Stimulated activated CD4-positive, alpha-beta T cell treated with anti-CD3 and anti-CD28 coated beads, TNF-alpha, amount 100 ng/mL, for 1 hour (primary cell): ENCODE measurements at regions not wholly inside any gene's neighbourhood (a gene's known extent, or its start where the extent isn't known, plus 50 kb on each side); places are given as distances from the start of the nearest gene placed in this dataset.
"Not testable (repeated sequence)": the region's sequence is repeated elsewhere in the genome, so short reads cannot be mapped to it uniquely, and the experiment has no call there.

Experiments used
- DNase-seq, 3 donors: peaks; one replicate each; pipeline ENCODE4 v3.0.0-alpha.2; 2020; ENCODE audit warnings: low read depth in 3 of 3, low spot score in 1 of 3

DNA sequence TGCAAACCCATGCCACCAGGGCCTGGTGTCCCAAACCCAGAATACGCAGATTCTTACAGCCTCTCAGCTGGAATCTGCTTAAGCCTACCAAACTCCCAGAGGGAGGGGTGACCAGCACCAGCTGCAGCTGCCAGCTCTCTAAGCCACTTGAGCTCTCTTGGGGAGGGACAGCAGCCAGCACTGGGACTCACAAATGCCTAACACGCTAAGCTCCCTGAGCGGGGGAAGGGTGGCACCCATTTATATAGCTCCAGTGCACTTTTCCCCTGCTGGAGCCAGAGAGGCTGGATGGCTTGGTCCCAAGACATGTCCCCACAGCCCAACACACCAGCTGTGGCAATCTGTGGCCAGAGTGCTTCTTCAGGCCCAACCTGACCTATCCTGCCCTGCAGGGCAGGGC is 326.8 kb upstream of the NRG3 start:
- no peak for DNase-seq

DNA sequence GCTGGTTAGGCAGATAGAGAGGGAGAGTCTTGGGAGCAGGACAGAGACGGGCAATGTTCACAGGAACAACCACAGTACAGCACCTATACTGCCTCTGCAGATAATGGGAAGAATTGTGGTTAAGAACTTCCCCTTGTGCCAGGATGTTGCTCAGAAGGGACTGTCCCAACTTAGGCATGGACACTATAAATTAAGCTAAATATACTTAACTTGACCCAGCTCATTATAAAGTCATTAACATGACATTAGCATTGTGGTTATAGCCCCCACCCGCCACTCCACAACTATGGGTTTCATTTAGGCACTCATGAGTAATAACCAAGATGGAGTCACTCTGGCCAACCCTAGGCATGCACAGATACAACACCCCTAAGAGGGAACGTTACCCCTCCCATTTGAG is 310.9 kb upstream of the NRG3 start:
- DNase-seq = no peak

DNA sequence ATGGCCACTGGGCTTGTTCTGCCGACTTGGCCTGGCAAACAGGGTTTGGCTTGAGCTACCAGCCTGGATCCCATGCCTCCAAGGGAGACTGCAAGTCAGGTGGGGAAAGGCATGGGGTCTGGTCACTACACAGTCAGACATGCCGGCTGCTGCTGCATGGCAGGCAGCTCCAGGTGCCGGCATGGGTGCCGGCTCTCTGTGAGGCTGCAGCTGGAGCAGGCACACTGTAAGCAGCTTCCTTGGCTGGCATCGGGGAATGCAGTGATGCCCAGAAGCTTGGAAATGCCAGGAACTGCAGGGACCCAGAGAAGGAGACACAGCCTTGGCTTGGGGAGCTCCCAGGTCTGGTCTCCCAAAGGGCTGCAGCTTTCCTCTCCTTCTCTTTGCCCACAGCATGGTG is 305.5 kb upstream of the NRG3 start:
- no peak for DNase-seq

DNA sequence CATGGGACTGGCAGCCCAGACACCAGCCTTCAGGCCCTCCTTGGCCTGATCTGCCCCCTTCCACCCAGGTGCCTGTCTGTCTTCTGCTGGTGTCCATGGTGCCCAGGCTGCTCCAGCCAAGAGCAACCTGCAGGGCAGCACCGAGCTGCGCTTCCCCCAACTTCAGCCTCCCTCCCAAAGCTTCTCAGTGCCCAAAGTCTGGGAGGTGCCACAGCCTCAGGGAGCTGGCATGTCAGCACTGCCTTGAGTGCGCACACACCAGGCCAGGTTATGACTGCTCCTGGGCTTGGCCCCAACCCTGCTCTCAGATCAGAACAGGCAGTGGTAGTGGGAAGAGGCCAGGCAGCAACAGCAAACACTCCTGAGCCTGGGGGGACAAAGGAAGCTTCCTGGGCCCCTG is 304.6 kb upstream of the NRG3 start:
- no peak for DNase-seq

DNA sequence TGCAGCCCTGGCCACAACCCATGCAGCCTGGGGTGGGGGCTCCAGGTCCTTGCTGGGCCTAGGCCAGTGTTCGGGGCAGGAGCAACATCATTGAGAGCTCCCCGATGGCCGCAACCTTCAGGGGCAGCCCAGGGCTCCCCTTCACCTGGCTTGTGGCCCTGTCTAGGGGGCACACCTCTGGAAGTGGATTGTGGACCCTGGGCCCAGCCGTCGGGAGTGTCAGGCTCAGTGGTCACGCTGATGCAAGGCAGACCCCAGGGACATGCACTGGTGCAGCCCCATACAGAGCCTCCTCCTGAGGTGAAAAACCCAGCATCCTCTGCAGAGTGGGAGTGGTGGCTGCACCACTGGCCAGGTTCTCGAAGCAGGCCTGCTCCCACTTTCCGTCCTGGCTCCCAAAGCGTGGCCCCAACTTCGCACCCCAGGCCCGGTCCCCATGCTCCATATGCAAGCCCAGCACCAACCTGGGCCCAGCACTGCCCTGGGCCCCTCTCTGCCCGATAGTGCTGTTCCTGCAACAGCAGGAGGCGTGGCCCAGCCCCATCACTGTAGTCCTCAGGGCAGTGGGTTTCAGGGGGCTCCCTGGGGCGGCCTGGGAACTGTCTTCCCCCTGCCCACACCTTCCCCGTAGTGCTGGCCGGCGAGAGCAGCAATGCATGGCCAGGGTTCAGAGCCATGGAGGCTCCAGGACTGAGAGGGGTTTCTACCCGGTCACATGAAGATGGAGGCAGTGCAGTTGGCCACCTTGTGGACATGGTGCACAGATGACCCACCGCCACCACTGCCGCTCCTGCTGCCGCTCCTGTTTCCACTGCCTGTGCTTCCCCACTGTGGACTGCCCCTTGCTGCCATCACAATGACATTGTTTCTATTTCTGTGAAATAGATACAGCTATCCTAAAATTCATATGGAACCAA is 303.9 kb upstream of the NRG3 start:
- DNase-seq = no peak

DNA sequence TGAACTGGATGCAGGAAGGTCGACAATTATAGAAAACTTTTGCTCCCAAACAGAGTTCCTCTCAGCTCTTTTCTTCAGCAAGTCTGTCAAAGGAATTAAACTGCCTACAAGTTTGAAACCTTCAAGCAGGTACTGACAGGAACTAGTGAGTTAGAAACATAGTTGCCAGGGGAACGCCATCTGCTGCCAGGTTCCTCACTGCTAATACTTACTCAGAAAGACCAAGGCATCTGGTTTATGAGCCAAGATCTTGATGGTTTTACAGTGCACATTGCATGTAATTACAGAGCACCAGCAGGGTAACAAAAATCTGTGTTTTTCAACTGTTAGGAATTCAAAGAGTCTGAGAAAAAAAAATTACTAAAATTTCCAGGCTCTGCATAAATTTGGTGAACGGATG is 300.0 kb upstream of the NRG3 start:
- no peak for DNase-seq

DNA sequence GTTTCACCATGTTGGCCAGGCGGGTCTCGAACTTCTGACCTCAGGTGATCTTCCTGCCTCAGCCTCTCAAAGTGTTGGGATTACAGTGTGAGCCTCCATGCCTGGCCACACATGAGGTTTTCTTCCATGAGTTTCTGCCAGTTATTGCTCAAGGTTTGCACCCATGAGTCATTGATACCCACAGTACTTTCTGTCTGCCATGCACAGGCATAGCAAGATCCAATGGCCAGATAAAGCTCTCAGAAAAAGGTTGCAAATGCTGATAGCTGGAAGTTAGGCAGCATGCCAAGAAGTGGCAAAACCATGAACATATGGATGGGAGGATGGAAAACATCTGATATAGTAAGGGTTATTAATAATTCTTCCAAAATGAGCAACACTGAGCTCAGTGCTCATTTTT is 298.7 kb upstream of the NRG3 start:
- no peak for DNase-seq

DNA sequence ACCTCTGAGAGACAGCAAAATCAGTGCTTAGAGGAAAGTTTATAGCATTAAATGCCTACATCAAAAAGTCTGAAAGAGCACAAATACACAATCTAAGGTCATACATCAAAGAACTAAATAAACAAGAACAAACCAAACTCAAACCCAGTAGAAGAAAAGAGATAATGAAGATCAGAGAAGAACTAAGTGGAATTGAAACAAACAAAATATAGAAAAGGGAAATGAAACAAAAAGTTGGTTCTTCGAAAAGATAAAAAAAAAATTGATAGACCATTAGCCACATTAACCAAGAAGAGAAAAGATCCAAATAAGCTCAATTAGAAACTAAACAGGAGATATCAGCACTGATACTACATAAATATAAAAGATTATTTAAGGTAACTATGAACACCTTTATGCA is 280.0 kb upstream of the NRG3 start:
- no peak for DNase-seq

DNA sequence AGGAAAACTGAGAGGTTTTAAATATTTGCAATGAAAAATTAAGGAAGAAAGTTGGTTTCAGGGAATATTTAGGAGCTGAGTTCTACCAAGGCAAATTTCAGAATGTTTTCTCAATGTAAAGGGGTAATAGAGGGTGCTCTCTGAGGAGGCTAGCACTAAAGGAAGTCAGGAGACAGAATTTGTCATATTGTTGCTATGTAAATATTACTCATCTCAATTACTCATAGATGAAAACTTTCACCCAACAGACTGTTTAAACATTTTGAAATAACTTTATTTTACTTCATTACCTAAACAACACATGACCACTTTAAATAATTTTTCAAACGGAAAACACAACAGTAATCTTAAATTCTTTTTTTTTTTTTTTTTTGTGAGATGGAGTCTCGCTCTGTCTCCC is 274.8 kb upstream of the NRG3 start:
- no peak for DNase-seq

DNA sequence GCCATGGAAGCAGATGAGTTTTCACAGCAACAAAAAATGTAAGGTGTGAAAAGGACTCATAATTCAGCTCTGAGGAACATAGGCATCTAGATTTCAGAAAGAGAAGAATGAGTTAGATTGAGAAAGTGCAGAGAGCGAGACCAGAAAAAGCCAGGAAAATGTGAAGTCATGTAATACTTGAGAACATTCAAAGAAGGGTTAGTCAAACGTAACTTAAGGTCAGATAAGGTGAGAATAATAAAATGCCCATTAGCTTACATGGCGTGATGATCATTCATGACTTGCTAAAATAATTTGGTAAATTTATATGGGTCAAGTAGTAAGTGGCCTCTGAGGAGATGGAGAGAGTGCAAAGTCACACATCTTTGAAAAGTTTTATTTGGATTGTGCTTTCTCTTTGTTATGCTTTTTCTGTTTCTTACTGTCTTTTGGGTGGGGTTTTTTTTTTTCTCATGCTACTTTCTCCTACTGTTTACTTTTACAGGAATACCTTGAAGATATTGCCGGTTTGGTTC is 271.8 kb upstream of the NRG3 start:
- DNase-seq = no peak

DNA sequence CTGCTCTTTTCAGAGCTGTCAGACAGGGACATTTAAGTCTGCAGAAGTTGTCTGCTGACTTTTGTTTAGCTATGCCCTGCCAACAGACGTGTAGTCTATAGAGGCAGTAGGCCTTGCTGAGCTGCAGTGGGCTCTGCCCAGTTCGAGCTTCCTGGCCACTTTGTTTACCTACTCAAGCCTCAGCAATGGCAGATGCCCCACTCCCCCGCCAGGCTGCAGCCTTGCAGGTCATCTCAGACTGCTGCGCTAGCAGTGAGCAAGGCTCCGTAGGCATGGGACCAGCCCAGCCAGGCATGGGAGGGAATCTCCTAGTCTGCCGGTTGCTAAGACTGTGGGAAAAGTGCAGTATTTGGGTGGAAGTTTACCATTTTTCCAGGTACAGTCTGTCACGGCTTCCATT is 230.5 kb upstream of the NRG3 start:
- DNase-seq = not testable (repeated sequence)

DNA sequence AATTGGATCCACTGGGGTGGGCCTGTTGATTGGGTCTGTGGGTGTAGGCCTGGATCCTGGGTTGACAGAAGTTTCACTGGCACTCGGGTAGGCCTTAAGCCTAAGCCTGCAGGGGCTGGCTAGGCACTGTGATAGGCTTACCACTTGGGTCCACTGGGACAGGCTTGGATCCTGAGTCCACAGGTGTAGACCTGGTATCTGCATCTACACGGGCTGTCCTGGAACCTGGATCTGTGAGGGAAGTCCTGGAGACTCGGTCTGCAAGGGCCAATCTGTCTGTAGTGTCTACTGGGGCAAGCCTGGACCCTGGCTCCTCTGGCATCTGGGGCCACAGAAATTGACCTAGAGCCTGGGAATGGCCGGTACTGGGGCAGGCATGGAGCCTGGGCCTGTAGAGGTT is 219.0 kb upstream of the NRG3 start:
- DNase-seq = no peak

DNA sequence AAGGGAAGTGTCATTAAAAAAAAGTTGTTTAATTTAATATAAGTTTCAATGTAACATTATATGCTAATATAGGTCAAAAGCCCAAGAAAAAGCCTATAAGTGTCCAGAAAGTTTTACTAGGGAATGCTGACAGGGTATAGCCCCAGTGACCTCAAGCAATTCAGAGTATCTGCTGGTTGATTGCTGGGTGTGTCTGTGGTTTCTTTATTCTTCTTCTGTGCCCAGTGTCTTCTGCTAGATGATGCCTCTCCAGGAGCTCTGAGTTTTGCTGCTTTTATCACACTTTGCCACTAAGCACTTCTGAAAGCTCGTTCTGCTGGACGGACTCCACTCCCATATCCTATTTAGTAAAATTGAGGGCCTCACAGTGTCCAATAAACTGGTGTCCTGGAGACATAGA is 212.2 kb upstream of the NRG3 start:
- DNase-seq = no peak

DNA sequence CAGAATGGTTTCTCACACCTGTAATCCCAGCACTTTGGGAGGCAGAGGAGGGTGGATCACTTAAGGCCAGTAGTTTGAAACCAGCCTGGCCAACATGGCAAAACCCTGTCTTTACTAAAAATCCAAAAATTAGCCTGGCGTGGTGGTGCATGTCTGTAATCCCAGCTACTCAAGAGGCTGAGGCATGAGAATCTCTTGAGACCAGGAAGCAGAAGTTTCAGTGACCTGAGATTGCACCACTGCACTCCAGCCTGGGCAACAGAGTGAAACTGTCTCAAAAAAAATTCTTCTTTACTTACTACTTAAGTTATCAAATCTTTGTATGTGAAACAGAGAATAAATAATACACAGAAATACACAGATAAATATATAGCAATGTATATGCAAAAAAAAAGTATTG is 210.2 kb upstream of the NRG3 start:
- not testable (repeated sequence) for DNase-seq

DNA sequence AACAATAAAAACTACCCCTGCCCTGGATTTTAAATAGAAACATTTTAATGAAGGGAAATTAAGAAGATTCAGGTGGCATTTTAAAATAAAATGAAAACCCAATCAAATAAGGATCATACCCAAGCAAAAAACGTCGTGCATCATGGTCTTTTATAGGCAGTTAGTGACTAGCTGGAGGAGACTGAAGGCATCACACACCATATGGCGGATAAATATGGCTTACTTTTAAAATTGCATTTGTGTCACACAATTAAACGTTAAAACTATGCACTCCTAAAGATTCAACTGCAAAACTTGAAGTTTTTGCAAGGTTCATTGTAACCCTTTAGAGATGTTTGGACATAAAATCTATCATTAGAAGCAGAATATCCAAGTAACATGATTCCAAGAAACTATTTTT is 200.1 kb upstream of the NRG3 start:
- no peak for DNase-seq

DNA sequence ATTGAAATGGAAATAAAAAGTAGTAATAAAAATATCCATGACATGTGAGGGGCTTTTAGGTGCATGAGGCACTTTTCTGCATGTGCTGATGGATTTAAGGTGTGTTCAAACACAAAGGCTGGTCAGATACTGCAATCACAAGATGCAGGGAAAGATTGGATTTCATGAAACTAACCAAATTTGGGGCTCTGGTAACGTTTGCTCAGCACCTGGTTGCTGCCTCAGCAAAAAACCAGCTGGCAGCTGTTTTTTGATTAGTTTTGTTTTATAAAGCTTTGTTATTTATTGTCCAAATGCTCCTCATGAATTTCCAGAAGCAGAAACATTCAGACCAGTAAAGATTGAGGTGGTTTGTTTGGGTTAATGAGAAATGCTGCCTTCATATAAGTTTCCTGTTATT is 195.7 kb upstream of the NRG3 start:
- no peak for DNase-seq

DNA sequence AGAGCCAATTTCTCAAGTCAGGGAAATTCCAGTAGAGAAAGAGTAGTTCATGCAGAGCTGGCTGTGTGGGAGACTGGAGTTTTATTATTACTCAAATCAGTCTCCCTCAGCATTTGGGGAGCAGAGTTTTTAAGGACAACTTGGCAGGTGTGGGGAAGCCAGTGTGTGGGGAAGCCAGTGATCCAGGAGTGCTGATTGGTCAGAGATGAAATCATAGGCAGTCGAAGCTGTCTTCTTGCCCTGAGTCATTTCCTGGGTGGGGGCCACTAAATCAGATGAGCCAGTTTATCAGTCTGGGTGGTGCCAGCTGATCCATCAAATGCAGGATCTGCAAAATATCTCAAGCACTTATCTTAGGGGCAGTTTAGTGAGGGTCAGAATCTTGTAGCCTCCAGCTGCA is 194.6 kb upstream of the NRG3 start:
- no peak for DNase-seq

DNA sequence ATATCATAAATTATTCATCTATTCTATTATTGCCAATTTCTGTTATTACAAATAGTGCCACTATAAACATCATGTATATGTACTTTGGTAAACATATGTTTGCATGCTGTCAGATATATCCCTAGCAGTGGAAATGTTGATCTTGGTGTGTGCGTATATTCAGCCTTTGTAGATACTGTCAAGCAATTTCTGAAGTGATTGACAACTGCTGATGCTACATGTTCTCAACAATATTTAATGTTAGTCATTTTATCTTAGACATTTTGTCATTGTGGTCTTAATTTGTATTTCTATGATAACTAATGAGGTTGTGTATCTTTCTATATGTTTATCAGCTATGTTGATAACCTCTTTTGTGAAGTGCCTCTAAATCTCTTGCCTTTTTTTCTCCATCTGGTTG is 186.5 kb upstream of the NRG3 start:
- DNase-seq = no peak

DNA sequence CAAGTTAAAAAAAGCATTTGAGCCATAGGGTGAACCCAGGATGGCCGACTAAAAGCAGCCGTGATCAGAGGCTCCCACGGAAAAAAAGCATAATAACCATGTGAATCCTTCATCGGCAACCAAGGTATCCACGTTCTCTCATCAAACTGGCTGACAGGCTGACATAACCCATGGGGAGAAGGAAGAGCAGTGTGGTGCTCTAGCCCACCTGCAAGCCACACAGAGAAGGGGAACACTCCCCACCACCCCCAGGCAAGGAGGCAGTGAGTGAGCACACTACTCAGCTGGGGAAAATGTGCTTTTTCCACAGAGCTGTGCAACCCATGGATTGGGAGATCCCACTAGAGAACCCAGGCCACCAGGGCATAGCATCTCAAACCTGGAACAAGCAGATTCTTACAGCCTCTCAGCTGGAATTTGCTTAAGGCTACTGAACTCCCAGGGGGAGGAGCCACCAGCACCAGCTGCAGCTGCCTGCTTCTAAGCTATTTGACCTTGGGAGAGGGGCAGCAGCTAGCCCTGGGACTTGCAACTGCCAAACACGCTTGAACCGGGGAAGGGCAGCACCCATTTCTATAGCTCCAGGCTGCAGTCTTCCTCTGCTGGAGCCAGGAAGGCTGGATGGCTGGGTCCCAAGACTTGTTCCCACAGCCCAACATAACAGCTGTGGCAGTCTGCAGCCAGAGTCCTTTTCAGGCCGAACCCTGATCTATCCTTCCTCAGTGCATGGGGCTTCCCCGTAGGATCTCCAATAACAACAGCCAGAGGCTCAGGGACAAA is 178.2 kb upstream of the NRG3 start:
- no peak for DNase-seq

DNA sequence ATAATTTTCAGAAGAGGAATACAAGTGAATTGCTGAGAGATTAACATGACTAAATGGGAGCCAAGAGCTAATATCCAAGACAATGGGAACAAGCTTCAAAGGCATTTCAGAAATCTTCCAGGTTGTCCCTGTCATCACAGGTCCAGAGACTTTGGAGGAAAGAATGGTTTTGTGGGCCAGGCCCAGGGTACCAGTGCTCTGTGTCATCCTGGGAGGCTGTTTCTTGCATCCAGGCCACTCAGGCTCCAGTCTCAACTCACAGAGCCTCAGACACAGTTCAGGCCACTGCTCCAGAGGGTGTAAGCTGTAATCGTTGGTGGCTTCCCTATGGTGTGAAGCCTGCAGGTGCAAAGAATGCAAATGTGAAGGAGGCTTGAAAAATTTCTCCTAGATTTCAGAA is 170.4 kb upstream of the NRG3 start:
- no peak for DNase-seq

DNA sequence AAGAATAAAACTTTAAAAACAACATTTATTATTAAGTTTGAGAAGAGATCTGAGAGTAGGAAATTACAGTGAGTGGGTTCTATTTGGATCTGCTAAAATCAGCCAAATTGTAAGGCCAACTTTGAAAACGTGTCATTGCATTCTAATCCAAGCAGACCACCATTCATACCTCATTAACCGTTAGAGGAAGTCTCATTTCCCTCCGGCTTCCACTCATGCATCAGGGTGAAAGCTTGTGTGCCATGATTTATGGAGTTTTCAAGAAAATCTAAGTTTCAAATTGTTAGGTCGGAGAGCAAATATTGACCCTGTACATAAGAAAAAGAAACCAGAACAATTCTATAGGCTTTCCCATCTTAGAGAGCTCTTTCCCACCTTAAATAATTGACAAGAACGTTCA is 166.6 kb upstream of the NRG3 start:
- no peak for DNase-seq

DNA sequence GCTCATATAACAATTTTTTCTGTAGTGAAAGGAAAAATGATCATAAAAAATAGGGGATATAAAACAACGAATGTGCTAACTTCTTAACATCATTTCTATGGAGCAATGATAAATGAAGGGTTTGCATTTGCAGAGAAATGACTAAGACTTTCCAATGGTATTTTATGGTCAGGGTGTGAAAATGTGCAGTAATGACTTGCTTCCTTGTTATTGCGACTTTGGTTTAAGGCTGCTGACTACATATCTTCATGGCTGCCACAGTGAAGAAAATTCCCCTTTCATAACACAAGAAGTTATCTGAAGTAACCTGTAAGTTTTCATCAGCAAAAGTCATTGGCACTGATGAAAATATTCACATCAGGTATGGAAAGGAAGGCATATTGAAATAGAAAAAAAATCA is 166.1 kb upstream of the NRG3 start:
- no peak for DNase-seq
